ENCODE measurements at regions not wholly inside any gene's neighbourhood (a gene's known extent, or its start where the extent isn't known, plus 50 kb on each side); places are given as distances from the start of the nearest gene placed in this dataset.

GRCh38 chr22:33144721-33145120, 86.5 kb upstream of the SYN3 start:
- H3K9me2 ChIP-seq (ENCODE audit: insufficient read depth, low read length) = no peaks in the 10 kb centered on the region
- no peaks in the 10 kb centered on the region for H3K27me3 ChIP-seq (ENCODE audit: insufficient read depth, low read depth, low read length)
- no peaks in the 10 kb centered on the region for H3K79me2 ChIP-seq (replicated peaks; ENCODE audit: insufficient read depth, low read length)
- H2AFZ ChIP-seq (ENCODE audit: low read depth, low read length) = no peak overlapping the region
- no peak overlapping the region for H3K4me3 ChIP-seq (ENCODE audit: low read length)
- H3K36me3 ChIP-seq (ENCODE audit: insufficient read depth, low read length) = no peaks in the 10 kb centered on the region
- no peaks in the 10 kb centered on the region for H3F3A ChIP-seq (ENCODE audit: insufficient read depth, low read length, poor library complexity, severe bottlenecking)
- H3K9ac ChIP-seq (ENCODE audit: low read length) = no peak overlapping the region
- no peaks in the 10 kb centered on the region for H3K9me3 ChIP-seq (ENCODE audit: low read length)
- H4K20me1 ChIP-seq (ENCODE audit: insufficient read depth) = no peaks in the 10 kb centered on the region
- TF ChIP-seq CTCF (IDR thresholded peaks at IDR 0.05; ENCODE audit: poor library complexity, severe bottlenecking) = no peak
- H3K27ac ChIP-seq (ENCODE audit: low read length) = no peak overlapping the region
- H3K4me2 ChIP-seq (ENCODE audit: low read length) = no peak overlapping the region

DNA sequence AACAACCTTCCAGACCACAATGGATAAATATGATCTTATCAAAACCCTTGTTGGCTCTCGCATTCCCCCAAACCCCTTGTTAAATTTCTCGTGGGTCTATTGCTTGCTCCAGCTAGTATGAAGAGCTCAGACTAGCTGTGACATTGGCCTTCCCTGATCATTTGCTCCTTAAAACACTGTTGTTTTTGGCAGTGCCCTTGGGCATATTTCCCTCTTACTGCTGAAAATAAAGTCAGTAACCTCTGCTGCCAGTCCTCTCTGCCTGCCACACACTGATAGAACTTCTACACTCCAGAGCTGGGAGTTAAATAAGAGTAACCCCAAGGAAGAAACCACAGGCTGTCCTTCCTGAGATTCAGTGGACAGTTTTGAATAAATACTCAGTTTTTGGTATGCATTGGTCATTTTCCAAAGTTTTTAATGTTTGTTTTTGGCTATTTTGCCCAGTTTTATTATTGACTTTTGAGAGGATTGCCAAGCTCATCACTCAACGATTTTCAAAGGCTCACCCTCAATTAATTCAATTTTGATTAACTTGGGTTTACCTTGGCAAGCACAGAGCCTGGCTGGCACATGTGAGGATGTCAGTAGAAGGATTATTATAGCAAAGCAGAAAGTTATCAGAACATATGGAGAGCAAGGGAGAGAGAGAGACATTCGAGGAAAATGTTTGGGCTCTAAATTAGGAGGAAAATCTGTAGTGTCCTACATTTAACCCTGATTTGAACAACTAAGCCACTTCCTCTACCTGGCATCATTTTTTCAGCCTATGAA, 84.3 kb upstream of the SYN3 start:
- Histone ChIP-seq H3K9ac (ENCODE audit: low read length) (no peak overlapping the region), H3K27me3 (ENCODE audit: insufficient read depth, low read depth, low read length) (no peaks in the 10 kb centered on the region), H2AFZ (ENCODE audit: low read depth, low read length) (no peak overlapping the region), H3K4me2 (ENCODE audit: low read length) (no peak overlapping the region), H3K4me3 (ENCODE audit: low read length) (no peak overlapping the region), H3K27ac (ENCODE audit: low read length) (no peak overlapping the region), H3K79me2 (replicated peaks; ENCODE audit: insufficient read depth, low read length) (no peaks in the 10 kb centered on the region), H3K9me2 (ENCODE audit: insufficient read depth, low read length) (no peaks in the 10 kb centered on the region), H3F3A (ENCODE audit: insufficient read depth, low read length, poor library complexity, severe bottlenecking) (no peaks in the 10 kb centered on the region), H3K36me3 (ENCODE audit: insufficient read depth, low read length) (no peaks in the 10 kb centered on the region), H4K20me1 (ENCODE audit: insufficient read depth) (no peaks in the 10 kb centered on the region), H3K9me3 (ENCODE audit: low read length) (no peaks in the 10 kb centered on the region)
- TF ChIP-seq POLR2AphosphoS5 (IDR thresholded peaks at IDR 0.05) (no peak), SMC3 (conservative IDR thresholded peaks at IDR 0.05; ENCODE audit: poor library complexity) (no peak), EZH2 (IDR thresholded peaks at IDR 0.05; ENCODE audit: borderline replicate concordance, insufficient read depth, low read length, poor library complexity, severe bottlenecking) (no peak), EP300 (conservative IDR thresholded peaks at IDR 0.05; ENCODE audit: poor library complexity, severe bottlenecking) (no peak), MXI1 (conservative IDR thresholded peaks at IDR 0.05; ENCODE audit: poor library complexity, severe bottlenecking) (no peak), RAD21 (conservative IDR thresholded peaks at IDR 0.05) (no peak), CTCF (IDR thresholded peaks at IDR 0.05; ENCODE audit: poor library complexity, severe bottlenecking) (no peak), TAF1 (IDR thresholded peaks at IDR 0.05; ENCODE audit: low read depth) (no peak)
- TF ChIP-seq, protein P1, sequence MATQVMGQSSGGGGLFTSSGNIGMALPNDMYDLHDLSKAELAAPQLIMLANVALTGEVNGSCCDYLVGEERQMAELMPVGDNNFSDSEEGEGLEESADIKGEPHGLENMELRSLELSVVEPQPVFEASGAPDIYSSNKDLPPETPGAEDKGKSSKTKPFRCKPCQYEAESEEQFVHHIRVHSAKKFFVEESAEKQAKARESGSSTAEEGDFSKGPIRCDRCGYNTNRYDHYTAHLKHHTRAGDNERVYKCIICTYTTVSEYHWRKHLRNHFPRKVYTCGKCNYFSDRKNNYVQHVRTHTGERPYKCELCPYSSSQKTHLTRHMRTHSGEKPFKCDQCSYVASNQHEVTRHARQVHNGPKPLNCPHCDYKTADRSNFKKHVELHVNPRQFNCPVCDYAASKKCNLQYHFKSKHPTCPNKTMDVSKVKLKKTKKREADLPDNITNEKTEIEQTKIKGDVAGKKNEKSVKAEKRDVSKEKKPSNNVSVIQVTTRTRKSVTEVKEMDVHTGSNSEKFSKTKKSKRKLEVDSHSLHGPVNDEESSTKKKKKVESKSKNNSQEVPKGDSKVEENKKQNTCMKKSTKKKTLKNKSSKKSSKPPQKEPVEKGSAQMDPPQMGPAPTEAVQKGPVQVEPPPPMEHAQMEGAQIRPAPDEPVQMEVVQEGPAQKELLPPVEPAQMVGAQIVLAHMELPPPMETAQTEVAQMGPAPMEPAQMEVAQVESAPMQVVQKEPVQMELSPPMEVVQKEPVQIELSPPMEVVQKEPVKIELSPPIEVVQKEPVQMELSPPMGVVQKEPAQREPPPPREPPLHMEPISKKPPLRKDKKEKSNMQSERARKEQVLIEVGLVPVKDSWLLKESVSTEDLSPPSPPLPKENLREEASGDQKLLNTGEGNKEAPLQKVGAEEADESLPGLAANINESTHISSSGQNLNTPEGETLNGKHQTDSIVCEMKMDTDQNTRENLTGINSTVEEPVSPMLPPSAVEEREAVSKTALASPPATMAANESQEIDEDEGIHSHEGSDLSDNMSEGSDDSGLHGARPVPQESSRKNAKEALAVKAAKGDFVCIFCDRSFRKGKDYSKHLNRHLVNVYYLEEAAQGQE (IDR thresholded peaks at IDR 0.05; ENCODE audit: borderline replicate concordance) = no peak
